GM23338 (cell line): ENCODE measurements at regions not wholly inside any gene's neighbourhood (a gene's known extent, or its start where the extent isn't known, plus 50 kb on each side); places are given as distances from the start of the nearest gene placed in this dataset.

Source experiments
- ATAC-seq: fragments of 200-7000 bp; cut with Tn5 transposase; 3 replicates; pipeline ENCODE4 v1.9.1; 2020
- DNase-seq: peaks from one replicate; pipeline ENCODE4 v3.0.0-alpha.2; 2015; ENCODE audit warnings: low spot score
- H2AFZ ChIP-seq: fragments of 200-600 bp; sonication (generic); 2 replicates; pipeline ENCODE4 v1.8.0; 2016; ENCODE audit warnings: antibody characterized with exemption, mild to moderate bottlenecking, moderate library complexity
- H3F3A ChIP-seq: fragments of 200-600 bp; sonication (generic); replicated peaks from 2 replicates; pipeline ENCODE4 v1.8.0; 2017; ENCODE audit warnings: antibody characterized with exemption, mixed run types, low read depth
- H3K27ac ChIP-seq: fragments of 200-600 bp; sonication (generic); 2 replicates; pipeline ENCODE4 v1.6.1; 2016; ENCODE audit warnings: low read depth
- H3K27me3 ChIP-seq: fragments of 200-600 bp; sonication (generic); 2 replicates; pipeline ENCODE4 v1.8.0; 2016; ENCODE audit warnings: mild to moderate bottlenecking, mixed run types, moderate library complexity; ENCODE audit not compliant: insufficient read depth
- H3K36me3 ChIP-seq: fragments of 200-600 bp; sonication (generic); 2 replicates; pipeline ENCODE4 v1.8.0; 2016; ENCODE audit warnings: mild to moderate bottlenecking; ENCODE audit not compliant: insufficient read depth
- H3K4me1 ChIP-seq: fragments of 200-600 bp; sonication (generic); 2 replicates; pipeline ENCODE4 v1.8.0; 2016; ENCODE audit warnings: mild to moderate bottlenecking, moderate library complexity; ENCODE audit not compliant: insufficient read depth
- H3K4me2 ChIP-seq: fragments of 200-600 bp; sonication (generic); 2 replicates; pipeline ENCODE4 v1.7.1; 2017; ENCODE audit warnings: mixed run types
- H3K4me3 ChIP-seq: fragments of 200-600 bp; sonication (generic); 2 replicates; pipeline ENCODE4 v1.6.1; 2016; ENCODE audit warnings: mixed run types
- H3K79me2 ChIP-seq: fragments of 200-600 bp; sonication (generic); replicated peaks from 2 replicates; pipeline ENCODE4 v1.8.0; 2017; ENCODE audit warnings: mild to moderate bottlenecking; ENCODE audit not compliant: insufficient read depth
- H3K9me2 ChIP-seq: fragments of 200-600 bp; sonication (generic); 2 replicates; pipeline ENCODE4 v1.8.0; 2017; ENCODE audit not compliant: insufficient read depth
- H4K20me1 ChIP-seq: fragments of 200-600 bp; sonication (generic); replicated peaks from 2 replicates; pipeline ENCODE4 v1.8.0; 2017; ENCODE audit warnings: mild to moderate bottlenecking; ENCODE audit not compliant: insufficient read depth
- H3K27ac Mint-ChIP-seq: 2 replicates; pipeline ENCODE4 v1.8.0; 2020; ENCODE audit warnings: inconsistent platforms, mild to moderate bottlenecking, moderate library complexity, mixed read lengths
- H3K27me3 Mint-ChIP-seq: 3 replicates; pipeline ENCODE4 v1.8.0; 2022; ENCODE audit warnings: low read depth, mild to moderate bottlenecking, moderate library complexity, mixed read lengths, inconsistent platforms; ENCODE audit not compliant: insufficient read depth, poor library complexity
- H3K36me3 Mint-ChIP-seq: 3 replicates; pipeline ENCODE4 v1.8.0; 2021; ENCODE audit warnings: low read depth, mild to moderate bottlenecking, inconsistent platforms, moderate library complexity, mixed read lengths
- H3K4me1 Mint-ChIP-seq: 3 replicates; pipeline ENCODE4 v1.8.0; 2020; ENCODE audit warnings: mild to moderate bottlenecking, inconsistent platforms, mixed read lengths
- H3K4me3 Mint-ChIP-seq: 3 replicates; pipeline ENCODE4 v1.8.0; 2021; ENCODE audit warnings: moderate library complexity, mild to moderate bottlenecking, inconsistent platforms, mixed read lengths
- H3K9me3 Mint-ChIP-seq: 3 replicates; pipeline ENCODE4 v1.8.0; 2020; ENCODE audit warnings: moderate library complexity, mild to moderate bottlenecking, inconsistent platforms, mixed read lengths
- CREB1 ChIP-seq: fragments of 250-450 bp; sonication (Bioruptor Pico); IDR thresholded peaks from 2 replicates; pipeline ENCODE4 v1.5.0; 2020; ENCODE audit warnings: low read depth, mild to moderate bottlenecking, moderate library complexity
- EZH2phosphoT487 ChIP-seq: fragments of 200-600 bp; sonication (generic); IDR thresholded peaks from one replicate; pipeline ENCODE4 v1.8.1; 2018; ENCODE audit warnings: antibody characterized with exemption; ENCODE audit not compliant: unreplicated experiment
- JUNB ChIP-seq: IDR thresholded peaks from one replicate; pipeline ENCODE4 v1.6.1; 2016; ENCODE audit warnings: antibody characterized with exemption; ENCODE audit not compliant: unreplicated experiment
- NANOG ChIP-seq: IDR thresholded peaks from 2 replicates; pipeline ENCODE4 v1.6.1; 2016; ENCODE audit warnings: antibody characterized with exemption, borderline replicate concordance
- POLR2AphosphoS5 ChIP-seq: IDR thresholded peaks from 2 replicates; pipeline ENCODE4 v1.6.1; 2016; ENCODE audit warnings: antibody characterized with exemption, low read depth
- STAT1 ChIP-seq: IDR thresholded peaks from one replicate; pipeline ENCODE4 v1.6.1; 2016; ENCODE audit warnings: antibody characterized with exemption; ENCODE audit not compliant: unreplicated experiment
- ZNF331 ChIP-seq: fragments of 250-450 bp; sonication (Bioruptor Pico); IDR thresholded peaks from 2 replicates; pipeline ENCODE4 v1.5.0; 2020; ENCODE audit warnings: low read depth, mild to moderate bottlenecking, moderate library complexity
- TF ChIP-seq, protein P1 (sequence below): fragments of 250-450 bp; sonication (Bioruptor Pico); IDR thresholded peaks from 2 replicates; pipeline ENCODE4 v1.5.0; 2020; ENCODE audit warnings: mild to moderate bottlenecking, moderate library complexity
- TF ChIP-seq, protein P2 (sequence below): IDR thresholded peaks from one replicate; pipeline ENCODE4 v1.6.1; 2018; ENCODE audit warnings: antibody characterized with exemption; ENCODE audit not compliant: unreplicated experiment

DNA sequence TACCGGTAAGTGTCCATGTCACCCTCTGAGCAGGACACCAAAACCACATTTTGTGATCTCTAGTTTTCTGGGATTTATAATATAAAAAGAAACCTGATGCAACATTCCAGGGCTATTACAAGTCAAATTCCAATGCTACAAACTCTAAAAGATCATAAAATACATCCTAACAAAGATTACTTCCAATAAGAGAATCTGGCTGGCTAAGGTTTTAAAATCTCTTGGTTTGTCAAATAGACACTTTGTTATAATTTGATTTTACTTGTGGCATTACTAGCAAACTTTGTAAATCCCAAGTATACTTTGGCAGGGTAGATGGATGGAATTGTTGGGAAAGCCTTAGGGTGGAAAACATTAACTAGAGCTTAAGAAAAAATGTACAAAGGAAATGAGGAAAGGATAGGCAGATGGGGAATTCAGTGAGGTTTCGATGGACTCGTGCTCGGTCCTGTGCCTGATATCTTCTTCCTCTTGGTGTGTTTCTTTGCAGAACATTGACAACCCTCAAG is 74.0 kb upstream of the POMP start:
- H3K4me3 Mint-ChIP-seq: no peak overlapping the region
- H3K4me2 ChIP-seq: no peak overlapping the region
- no peak for ATAC-seq
- H3F3A ChIP-seq: 0 out of 2 replicates have a peak, but pooled peaks cover 4% of the 10 kb centered on the region
- peaks cover 23% of the 10 kb centered on the region for H3K4me1 ChIP-seq
- no peak overlapping the region for H2AFZ ChIP-seq
- no peaks in the 10 kb centered on the region for H3K9me3 Mint-ChIP-seq
- H3K9me2 ChIP-seq: no peaks in the 10 kb centered on the region
- no peak overlapping the region for H3K27ac ChIP-seq
- no peak for DNase-seq
- H3K4me3 ChIP-seq: no peak overlapping the region
- no peaks in the 10 kb centered on the region for H3K36me3 ChIP-seq
- no peaks in the 10 kb centered on the region for H3K27me3 ChIP-seq
- peaks cover 16% of the 10 kb centered on the region for H3K27me3 Mint-ChIP-seq
- H3K27ac Mint-ChIP-seq: peak overlapping the region; percentile 12; the same call in 1 of the 2 replicates
- H3K36me3 Mint-ChIP-seq: no peaks in the 10 kb centered on the region
- peaks cover 48% of the 10 kb centered on the region for H3K4me1 Mint-ChIP-seq
- H4K20me1 ChIP-seq: no peaks in the 10 kb centered on the region
- TF ChIP-seq, protein P1, sequence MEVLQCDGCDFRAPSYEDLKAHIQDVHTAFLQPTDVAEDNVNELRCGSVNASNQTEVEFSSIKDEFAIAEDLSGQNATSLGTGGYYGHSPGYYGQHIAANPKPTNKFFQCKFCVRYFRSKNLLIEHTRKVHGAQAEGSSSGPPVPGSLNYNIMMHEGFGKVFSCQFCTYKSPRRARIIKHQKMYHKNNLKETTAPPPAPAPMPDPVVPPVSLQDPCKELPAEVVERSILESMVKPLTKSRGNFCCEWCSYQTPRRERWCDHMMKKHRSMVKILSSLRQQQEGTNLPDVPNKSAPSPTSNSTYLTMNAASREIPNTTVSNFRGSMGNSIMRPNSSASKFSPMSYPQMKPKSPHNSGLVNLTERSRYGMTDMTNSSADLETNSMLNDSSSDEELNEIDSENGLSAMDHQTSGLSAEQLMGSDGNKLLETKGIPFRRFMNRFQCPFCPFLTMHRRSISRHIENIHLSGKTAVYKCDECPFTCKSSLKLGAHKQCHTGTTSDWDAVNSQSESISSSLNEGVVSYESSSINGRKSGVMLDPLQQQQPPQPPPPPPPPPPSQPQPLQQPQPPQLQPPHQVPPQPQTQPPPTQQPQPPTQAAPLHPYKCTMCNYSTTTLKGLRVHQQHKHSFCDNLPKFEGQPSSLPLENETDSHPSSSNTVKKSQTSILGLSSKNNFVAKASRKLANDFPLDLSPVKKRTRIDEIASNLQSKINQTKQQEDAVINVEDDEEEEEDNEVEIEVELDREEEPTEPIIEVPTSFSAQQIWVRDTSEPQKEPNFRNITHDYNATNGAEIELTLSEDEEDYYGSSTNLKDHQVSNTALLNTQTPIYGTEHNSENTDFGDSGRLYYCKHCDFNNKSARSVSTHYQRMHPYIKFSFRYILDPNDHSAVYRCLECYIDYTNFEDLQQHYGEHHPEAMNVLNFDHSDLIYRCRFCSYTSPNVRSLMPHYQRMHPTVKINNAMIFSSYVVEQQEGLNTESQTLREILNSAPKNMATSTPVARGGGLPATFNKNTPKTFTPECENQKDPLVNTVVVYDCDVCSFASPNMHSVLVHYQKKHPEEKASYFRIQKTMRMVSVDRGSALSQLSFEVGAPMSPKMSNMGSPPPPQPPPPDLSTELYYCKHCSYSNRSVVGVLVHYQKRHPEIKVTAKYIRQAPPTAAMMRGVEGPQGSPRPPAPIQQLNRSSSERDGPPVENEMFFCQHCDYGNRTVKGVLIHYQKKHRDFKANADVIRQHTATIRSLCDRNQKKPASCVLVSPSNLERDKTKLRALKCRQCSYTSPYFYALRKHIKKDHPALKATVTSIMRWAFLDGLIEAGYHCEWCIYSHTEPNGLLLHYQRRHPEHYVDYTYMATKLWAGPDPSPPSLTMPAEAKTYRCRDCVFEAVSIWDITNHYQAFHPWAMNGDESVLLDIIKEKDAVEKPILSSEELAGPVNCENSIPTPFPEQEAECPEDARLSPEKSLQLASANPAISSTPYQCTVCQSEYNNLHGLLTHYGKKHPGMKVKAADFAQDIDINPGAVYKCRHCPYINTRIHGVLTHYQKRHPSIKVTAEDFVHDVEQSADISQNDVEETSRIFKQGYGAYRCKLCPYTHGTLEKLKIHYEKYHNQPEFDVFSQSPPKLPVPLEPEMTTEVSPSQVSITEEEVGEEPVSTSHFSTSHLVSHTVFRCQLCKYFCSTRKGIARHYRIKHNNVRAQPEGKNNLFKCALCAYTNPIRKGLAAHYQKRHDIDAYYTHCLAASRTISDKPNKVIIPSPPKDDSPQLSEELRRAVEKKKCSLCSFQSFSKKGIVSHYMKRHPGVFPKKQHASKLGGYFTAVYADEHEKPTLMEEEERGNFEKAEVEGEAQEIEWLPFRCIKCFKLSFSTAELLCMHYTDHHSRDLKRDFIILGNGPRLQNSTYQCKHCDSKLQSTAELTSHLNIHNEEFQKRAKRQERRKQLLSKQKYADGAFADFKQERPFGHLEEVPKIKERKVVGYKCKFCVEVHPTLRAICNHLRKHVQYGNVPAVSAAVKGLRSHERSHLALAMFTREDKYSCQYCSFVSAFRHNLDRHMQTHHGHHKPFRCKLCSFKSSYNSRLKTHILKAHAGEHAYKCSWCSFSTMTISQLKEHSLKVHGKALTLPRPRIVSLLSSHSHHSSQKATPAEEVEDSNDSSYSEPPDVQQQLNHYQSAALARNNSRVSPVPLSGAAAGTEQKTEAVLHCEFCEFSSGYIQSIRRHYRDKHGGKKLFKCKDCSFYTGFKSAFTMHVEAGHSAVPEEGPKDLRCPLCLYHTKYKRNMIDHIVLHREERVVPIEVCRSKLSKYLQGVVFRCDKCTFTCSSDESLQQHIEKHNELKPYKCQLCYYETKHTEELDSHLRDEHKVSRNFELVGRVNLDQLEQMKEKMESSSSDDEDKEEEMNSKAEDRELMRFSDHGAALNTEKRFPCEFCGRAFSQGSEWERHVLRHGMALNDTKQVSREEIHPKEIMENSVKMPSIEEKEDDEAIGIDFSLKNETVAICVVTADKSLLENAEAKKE (CRISPR knock-in tag): no peak
- no peak for TF ChIP-seq CREB1 (CRISPR knock-in tag)
- TF ChIP-seq ZNF331 (CRISPR knock-in tag): no peak
- no peak for TF ChIP-seq JUNB
- TF ChIP-seq EZH2phosphoT487: no peak
- no peak for TF ChIP-seq NANOG
- TF ChIP-seq STAT1: no peak
- TF ChIP-seq POLR2AphosphoS5: no peak
- TF ChIP-seq, protein P2, sequence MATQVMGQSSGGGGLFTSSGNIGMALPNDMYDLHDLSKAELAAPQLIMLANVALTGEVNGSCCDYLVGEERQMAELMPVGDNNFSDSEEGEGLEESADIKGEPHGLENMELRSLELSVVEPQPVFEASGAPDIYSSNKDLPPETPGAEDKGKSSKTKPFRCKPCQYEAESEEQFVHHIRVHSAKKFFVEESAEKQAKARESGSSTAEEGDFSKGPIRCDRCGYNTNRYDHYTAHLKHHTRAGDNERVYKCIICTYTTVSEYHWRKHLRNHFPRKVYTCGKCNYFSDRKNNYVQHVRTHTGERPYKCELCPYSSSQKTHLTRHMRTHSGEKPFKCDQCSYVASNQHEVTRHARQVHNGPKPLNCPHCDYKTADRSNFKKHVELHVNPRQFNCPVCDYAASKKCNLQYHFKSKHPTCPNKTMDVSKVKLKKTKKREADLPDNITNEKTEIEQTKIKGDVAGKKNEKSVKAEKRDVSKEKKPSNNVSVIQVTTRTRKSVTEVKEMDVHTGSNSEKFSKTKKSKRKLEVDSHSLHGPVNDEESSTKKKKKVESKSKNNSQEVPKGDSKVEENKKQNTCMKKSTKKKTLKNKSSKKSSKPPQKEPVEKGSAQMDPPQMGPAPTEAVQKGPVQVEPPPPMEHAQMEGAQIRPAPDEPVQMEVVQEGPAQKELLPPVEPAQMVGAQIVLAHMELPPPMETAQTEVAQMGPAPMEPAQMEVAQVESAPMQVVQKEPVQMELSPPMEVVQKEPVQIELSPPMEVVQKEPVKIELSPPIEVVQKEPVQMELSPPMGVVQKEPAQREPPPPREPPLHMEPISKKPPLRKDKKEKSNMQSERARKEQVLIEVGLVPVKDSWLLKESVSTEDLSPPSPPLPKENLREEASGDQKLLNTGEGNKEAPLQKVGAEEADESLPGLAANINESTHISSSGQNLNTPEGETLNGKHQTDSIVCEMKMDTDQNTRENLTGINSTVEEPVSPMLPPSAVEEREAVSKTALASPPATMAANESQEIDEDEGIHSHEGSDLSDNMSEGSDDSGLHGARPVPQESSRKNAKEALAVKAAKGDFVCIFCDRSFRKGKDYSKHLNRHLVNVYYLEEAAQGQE: no peak
- no peaks in the 10 kb centered on the region for H3K79me2 ChIP-seq
